ENCODE measurements at regions not wholly inside any gene's neighbourhood (a gene's known extent, or its start where the extent isn't known, plus 50 kb on each side); places are given as distances from the start of the nearest gene placed in this dataset.

DNA sequence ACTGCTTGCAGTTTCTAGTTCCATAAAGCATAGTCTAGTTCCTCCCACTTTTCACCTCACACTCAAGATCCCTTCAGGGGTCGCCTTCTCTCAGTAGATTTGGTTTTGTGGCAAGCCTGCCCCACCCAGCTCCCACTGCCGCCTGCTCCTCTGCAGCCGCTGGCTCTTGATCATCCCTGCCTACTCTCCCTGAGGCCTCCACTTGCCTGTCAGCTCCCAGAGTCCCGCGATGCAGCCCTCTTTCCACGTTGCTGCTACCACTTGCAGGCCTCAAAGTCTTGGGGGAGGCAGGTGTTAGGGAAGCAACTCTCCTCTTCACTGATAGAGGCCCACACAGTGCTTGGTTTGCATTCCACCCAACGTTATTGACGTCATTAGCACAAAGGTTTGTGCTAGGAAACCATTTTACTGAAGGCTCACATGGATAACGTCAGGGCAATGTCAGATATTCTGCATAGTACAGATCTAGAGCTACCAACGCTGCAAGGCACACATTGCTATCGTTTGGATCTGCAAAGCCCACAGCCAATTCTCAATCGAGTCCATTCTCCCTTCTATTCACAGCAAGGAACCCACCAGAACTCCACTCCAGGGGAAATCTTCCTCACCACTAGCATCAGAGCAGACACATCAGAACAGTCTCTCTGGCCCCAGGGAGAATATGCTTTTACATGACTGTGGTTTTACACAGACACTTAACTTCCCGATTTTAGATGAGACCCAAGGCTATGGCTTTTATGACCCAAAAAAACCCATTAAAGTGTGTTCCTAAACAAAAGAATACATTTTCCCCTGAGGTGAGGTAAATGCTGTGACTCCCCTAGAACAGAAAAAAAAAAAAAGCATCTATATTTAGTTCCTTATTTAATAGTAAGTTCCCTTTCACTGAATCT lies 519.5 kb upstream of the CAMK1G start:
- Histone ChIP-seq H3K9ac (ENCODE audit: low read length) (no peak overlapping the region), H3K4me3 (ENCODE audit: low read length) (no peak overlapping the region), H3K9me3 (ENCODE audit: low read length) (no peaks in the 10 kb centered on the region), H4K20me1 (ENCODE audit: insufficient read depth) (no peaks in the 10 kb centered on the region), H3K36me3 (ENCODE audit: insufficient read depth, low read length) (no peaks in the 10 kb centered on the region), H3K9me2 (ENCODE audit: insufficient read depth, low read length) (no peaks in the 10 kb centered on the region), H3K4me2 (ENCODE audit: low read length) (no peak overlapping the region), H3K27me3 (ENCODE audit: insufficient read depth, low read depth, low read length) (no peaks in the 10 kb centered on the region), H3K27ac (ENCODE audit: low read length) (no peak overlapping the region), H2AFZ (ENCODE audit: low read depth, low read length) (no peak overlapping the region), H3F3A (ENCODE audit: insufficient read depth, low read length, poor library complexity, severe bottlenecking) (no peaks in the 10 kb centered on the region), H3K79me2 (replicated peaks; ENCODE audit: insufficient read depth, low read length) (no peaks in the 10 kb centered on the region)
- no peak for TF ChIP-seq POLR2AphosphoS5 (IDR thresholded peaks at IDR 0.05)
- no peak for TF ChIP-seq MXI1 (conservative IDR thresholded peaks at IDR 0.05; ENCODE audit: poor library complexity, severe bottlenecking)
- no peak for TF ChIP-seq EZH2 (IDR thresholded peaks at IDR 0.05; ENCODE audit: borderline replicate concordance, insufficient read depth, low read length, poor library complexity, severe bottlenecking)
- TF ChIP-seq, protein P1, sequence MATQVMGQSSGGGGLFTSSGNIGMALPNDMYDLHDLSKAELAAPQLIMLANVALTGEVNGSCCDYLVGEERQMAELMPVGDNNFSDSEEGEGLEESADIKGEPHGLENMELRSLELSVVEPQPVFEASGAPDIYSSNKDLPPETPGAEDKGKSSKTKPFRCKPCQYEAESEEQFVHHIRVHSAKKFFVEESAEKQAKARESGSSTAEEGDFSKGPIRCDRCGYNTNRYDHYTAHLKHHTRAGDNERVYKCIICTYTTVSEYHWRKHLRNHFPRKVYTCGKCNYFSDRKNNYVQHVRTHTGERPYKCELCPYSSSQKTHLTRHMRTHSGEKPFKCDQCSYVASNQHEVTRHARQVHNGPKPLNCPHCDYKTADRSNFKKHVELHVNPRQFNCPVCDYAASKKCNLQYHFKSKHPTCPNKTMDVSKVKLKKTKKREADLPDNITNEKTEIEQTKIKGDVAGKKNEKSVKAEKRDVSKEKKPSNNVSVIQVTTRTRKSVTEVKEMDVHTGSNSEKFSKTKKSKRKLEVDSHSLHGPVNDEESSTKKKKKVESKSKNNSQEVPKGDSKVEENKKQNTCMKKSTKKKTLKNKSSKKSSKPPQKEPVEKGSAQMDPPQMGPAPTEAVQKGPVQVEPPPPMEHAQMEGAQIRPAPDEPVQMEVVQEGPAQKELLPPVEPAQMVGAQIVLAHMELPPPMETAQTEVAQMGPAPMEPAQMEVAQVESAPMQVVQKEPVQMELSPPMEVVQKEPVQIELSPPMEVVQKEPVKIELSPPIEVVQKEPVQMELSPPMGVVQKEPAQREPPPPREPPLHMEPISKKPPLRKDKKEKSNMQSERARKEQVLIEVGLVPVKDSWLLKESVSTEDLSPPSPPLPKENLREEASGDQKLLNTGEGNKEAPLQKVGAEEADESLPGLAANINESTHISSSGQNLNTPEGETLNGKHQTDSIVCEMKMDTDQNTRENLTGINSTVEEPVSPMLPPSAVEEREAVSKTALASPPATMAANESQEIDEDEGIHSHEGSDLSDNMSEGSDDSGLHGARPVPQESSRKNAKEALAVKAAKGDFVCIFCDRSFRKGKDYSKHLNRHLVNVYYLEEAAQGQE (IDR thresholded peaks at IDR 0.05; ENCODE audit: borderline replicate concordance), result no peak
- TF ChIP-seq EP300 (conservative IDR thresholded peaks at IDR 0.05; ENCODE audit: poor library complexity, severe bottlenecking), result no peak
- no peak for TF ChIP-seq SMC3 (conservative IDR thresholded peaks at IDR 0.05; ENCODE audit: poor library complexity)
- TF ChIP-seq, protein P2, sequence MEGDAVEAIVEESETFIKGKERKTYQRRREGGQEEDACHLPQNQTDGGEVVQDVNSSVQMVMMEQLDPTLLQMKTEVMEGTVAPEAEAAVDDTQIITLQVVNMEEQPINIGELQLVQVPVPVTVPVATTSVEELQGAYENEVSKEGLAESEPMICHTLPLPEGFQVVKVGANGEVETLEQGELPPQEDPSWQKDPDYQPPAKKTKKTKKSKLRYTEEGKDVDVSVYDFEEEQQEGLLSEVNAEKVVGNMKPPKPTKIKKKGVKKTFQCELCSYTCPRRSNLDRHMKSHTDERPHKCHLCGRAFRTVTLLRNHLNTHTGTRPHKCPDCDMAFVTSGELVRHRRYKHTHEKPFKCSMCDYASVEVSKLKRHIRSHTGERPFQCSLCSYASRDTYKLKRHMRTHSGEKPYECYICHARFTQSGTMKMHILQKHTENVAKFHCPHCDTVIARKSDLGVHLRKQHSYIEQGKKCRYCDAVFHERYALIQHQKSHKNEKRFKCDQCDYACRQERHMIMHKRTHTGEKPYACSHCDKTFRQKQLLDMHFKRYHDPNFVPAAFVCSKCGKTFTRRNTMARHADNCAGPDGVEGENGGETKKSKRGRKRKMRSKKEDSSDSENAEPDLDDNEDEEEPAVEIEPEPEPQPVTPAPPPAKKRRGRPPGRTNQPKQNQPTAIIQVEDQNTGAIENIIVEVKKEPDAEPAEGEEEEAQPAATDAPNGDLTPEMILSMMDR (IDR thresholded peaks at IDR 0.05; ENCODE audit: poor library complexity, severe bottlenecking), result no peak
- TF ChIP-seq RAD21 (conservative IDR thresholded peaks at IDR 0.05), result no peak

DNA sequence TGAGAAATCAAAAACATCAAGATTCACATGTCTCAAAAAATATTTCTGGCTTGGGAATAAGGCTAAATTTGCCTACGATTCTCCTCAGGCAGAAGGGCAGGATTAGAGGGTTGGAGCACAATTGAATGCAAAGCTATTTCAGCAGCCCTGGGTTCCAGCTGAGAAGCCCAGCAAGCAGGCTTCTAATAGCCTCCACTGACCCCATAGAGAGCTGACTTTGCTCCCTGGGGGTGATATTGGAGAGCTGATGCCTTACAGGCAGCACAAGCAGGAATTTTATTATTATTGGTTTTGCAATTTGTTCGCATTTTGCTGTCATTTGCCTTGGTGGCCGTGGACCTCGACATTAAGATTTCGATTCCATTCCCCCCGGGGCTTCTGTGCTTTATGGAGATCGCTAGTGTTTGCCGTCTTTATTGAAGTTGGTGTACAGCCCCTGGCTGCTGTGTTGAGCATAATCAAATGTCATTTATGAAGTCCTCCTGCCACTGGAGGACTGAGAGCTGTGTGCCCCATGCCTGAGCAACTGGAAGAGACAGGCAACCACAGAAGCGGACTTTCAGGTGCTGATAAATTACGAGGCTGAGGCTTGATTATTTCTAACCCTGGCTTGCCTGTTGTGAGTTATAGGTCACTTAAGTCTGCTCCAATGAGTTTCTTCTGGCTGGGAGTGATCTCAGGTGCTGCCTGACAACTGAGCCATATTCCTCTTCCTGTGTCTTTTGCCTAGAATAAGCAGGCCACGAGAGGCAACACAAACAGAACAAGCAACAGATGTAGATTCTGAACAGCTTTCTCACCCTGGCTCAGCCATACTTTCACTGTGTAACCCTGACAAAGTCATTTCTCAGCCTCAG lies 518.4 kb upstream of the CAMK1G start:
- no peaks in the 10 kb centered on the region for H3K79me2 ChIP-seq (replicated peaks; ENCODE audit: insufficient read depth, low read length)
- peak; percentile 29 for TF ChIP-seq POLR2AphosphoS5 (IDR thresholded peaks at IDR 0.05)
- TF ChIP-seq RAD21 (conservative IDR thresholded peaks at IDR 0.05), result no peak
- no peaks in the 10 kb centered on the region for H3F3A ChIP-seq (ENCODE audit: insufficient read depth, low read length, poor library complexity, severe bottlenecking)
- H3K36me3 ChIP-seq (ENCODE audit: insufficient read depth, low read length), result no peaks in the 10 kb centered on the region
- no peak overlapping the region for H3K9ac ChIP-seq (ENCODE audit: low read length)
- no peak overlapping the region for H3K4me2 ChIP-seq (ENCODE audit: low read length)
- peak overlapping the region; percentile 16 for H3K27ac ChIP-seq (ENCODE audit: low read length)
- H4K20me1 ChIP-seq (ENCODE audit: insufficient read depth), result no peaks in the 10 kb centered on the region
- H3K9me2 ChIP-seq (ENCODE audit: insufficient read depth, low read length), result no peaks in the 10 kb centered on the region
- H3K27me3 ChIP-seq (ENCODE audit: insufficient read depth, low read depth, low read length), result no peaks in the 10 kb centered on the region
- no peaks in the 10 kb centered on the region for H3K9me3 ChIP-seq (ENCODE audit: low read length)
- H2AFZ ChIP-seq (ENCODE audit: low read depth, low read length), result no peak overlapping the region
- no peak overlapping the region for H3K4me3 ChIP-seq (ENCODE audit: low read length)
